ENCODE measurements at regions not wholly inside any gene's neighbourhood (a gene's known extent, or its start where the extent isn't known, plus 50 kb on each side); places are given as distances from the start of the nearest gene placed in this dataset.
"Not testable (repeated sequence)": the region's sequence is repeated elsewhere in the genome, so short reads cannot be mapped to it uniquely, and the experiment has no call there.

- no peak for DNase-seq
Observed at GRCh38 chr7:51867117-51867516, 550.5 kb upstream of the COBL start.

DNA sequence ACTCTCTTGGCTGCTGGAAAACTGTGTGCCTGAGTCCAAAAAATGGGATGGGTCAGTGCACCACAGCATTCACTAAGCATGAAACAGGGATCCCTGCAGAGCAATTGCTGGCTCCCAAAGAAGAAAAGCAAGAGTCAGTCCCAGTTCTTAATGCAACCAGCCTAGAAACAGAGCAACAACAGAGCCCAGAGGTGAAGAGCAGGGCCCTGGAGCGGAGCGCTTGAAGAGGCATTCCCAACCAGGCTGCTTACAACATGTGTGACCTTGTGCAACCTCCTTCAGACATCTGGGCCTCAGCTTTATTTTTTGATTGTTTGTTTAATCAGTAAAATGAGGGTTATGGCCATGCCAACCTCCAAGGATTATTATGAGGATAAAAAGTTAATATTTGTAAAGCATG lies 543.7 kb upstream of the COBL start:
- DNase-seq, result no peak

- no peak for DNase-seq
Observed at GRCh38 chr7:51850126-51850525, 533.5 kb upstream of the COBL start.

- DNase-seq, result no peak
Observed at GRCh38 chr7:51847461-51848134, 531.0 kb upstream of the COBL start.

- not testable (repeated sequence) for DNase-seq
Observed at GRCh38 chr7:51839130-51839529, 522.5 kb upstream of the COBL start.

DNA sequence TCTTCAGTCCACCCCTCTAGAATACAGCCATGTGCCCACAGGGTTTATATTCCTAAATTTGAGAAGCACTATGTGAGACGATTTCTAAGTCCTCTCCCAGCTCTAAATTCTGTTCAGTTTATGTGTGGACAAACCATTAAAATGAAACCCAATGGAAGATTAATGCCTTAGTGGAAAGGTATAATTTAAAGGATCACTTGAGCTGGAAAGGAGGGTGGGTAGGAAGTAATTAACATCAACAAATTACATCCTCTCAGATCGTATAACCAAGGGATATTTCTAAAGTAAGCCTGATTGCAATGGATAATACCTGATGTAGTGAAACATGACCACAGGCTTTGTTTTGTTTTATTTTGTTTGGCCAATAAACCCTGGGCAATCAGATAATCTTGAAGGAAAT lies 511.0 kb upstream of the COBL start:
- no peak for DNase-seq

GRCh38 chr7:51824050-51824449 lies 507.4 kb upstream of the COBL start:
- DNase-seq, result no peak

DNA sequence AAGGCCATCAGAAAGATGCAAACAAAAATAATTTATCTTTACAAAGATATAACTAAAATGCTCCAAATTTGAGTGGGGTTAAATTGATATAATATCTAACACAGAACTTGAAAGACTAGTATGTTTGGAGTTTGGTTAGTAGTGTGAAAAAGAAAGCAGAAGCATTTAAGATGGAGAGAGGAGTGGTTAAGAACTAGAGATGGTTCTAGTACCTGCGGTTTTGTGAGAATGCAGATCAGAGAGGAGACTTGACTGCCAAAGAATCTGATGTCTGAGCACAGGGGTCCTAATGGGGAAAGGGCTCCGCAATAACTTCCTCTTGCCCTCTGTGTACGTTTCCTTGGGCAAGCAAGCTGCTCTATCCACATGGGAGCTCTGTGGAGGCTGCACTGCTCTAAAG lies 506.8 kb upstream of the COBL start:
- DNase-seq, result no peak

GRCh38 chr7:51817694-51818225 lies 501.2 kb upstream of the COBL start:
- DNase-seq, result no peak

DNA sequence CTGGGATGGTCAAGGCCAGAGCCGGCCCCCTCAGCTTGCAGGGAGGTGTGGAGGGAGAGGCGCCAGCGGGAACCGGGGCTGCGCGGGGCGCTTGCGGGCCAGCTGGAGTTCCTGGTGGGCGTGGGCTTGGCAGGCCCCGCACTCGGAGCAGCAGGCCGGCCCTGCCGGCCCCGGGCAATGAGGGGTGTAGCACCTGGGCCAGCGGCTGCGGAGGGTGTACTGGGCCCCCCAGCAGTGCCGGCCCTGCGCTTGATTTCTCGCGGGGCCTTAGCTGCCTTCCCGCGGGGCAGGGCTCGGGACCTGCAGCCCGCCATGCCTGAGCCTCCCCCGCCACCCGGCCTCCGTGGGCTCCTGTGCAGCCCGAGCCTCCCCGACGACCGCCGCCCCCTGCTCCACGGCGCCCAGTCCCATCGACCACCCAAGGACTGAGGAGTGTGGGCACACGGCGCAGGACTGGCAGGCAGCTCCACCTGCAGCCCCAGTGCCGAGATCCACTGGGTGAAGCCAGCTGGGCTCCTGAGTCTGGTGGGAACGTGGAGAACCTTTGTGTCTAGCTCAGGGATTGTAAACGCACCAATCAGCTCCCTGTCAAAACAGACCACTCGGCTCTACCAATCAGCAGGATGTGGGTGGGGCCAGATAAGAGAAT lies 489.3 kb upstream of the COBL start:
- not testable (repeated sequence) for DNase-seq

- no peak for DNase-seq
Observed at GRCh38 chr7:51802718-51803117, 486.1 kb upstream of the COBL start.

DNA sequence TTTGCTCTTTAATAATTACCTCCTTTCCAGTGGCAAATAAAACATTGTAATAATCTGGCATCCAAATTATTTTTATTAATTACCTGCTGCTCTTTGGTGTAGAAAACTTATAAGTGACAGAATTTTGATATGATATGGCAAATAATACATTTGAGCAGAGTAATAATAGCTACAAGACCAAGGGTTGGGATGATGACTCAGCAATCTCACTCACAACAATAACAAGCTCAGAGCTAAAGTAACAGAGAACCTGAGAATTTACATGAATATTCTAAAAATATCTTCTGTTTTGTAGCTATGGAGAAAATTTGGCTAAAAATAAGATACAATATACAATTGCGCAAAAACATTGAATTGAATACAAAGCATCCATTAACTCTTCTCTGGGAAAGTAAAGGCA lies 480.8 kb upstream of the COBL start:
- no peak for DNase-seq

- DNase-seq, result no peak
Observed at GRCh38 chr7:51792796-51793195, 476.2 kb upstream of the COBL start.

- no peak for DNase-seq
Observed at GRCh38 chr7:51789489-51789888, 472.9 kb upstream of the COBL start.

GRCh38 chr7:51786284-51786683 lies 469.7 kb upstream of the COBL start:
- no peak for DNase-seq

DNA sequence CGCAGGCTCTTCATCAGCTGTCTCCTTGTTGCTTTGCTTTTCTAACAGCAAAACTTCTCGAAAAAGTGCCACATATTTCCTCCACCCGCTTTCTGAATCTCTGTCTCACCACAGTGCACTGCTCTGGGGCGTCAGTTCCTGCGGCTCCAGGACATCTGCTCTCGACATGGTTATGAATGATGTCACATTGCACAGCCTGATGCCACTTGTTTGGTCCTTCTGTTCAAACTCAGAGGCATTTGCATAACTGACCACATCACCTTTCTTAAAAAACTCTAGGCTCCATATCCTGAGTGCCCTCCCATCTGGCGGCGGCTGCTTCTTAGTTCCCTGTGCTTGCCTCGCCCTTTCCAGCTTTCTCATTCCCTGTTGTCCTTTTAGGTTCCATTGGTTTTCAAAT lies 469.3 kb upstream of the COBL start:
- no peak for DNase-seq

- no peak for DNase-seq
Observed at GRCh38 chr7:51785171-51785570, 468.6 kb upstream of the COBL start.

- no peak for DNase-seq
Observed at GRCh38 chr7:51783241-51783640, 466.6 kb upstream of the COBL start.

- no peak for DNase-seq
Observed at GRCh38 chr7:51778121-51778520, 461.5 kb upstream of the COBL start.

- DNase-seq, result no peak
Observed at GRCh38 chr7:51774178-51774577, 457.6 kb upstream of the COBL start.

GRCh38 chr7:51772190-51772589 lies 455.6 kb upstream of the COBL start:
- no peak for DNase-seq

DNA sequence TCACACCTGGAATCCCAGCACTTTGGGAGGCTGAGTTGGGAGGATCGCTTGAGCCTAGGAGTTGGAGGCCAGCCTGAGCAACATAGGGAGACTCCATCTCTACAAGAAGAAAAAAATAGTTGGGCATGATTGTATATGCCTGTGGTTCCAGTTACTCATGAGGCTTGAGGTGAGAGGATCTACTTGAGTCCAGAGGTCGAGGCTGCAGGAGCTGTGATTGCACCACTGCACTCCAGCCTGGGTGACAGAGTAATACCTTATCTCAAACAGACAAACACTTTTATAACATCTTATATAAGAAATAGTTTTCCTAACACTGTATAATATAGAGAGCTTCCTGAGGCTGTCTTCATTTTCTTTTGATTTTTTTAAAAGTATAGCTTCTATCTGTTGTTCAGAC lies 448.4 kb upstream of the COBL start:
- DNase-seq, result no peak

DNA sequence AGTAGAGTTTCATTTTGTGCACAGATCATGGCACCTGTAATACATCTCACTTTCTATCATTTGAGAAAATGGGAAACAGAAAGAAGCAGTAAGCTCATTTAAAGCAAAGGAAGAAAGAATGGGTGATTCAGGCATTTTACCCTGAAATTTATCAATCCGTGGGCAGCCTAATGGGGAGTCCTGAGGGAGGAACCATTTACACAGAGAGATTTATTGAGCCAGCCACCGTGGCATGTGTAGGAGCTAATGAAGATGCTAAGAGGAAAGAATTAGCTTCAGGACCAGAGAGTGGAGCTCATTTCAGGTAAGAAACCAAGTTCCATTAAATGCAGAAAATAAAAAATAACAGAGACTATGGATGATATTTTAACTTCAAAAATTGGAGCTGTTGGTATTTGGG lies 443.4 kb upstream of the COBL start:
- DNase-seq, result no peak

DNA sequence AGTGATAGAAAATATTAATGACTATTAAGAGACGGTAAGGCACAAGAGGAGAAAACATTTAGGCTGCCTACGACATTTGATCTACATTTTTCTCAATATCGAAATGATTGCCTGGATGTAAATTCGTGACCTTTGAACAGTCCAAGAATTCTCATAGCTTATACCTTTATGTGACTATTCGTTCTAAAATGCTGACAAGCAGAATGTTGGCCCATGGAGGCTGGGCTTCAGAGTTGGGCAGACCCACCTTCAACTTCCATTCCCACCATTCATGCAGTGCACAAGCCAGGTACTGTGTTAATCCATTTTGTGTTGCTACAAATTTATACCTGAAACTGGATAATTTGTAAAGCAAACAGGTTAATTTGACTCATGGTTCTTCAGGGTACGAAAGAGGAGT lies 441.4 kb upstream of the COBL start:
- no peak for DNase-seq

- no peak for DNase-seq
Observed at GRCh38 chr7:51732951-51733350, 416.3 kb upstream of the COBL start.
